Rectal smooth muscle tissue (tissue), 1 donor: ENCODE measurements at regions not wholly inside any gene's neighbourhood (a gene's known extent, or its start where the extent isn't known, plus 50 kb on each side); places are given as distances from the start of the nearest gene placed in this dataset.
"Not testable (repeated sequence)": the region's sequence is repeated elsewhere in the genome, so short reads cannot be mapped to it uniquely, and the experiment has no call there.

ENCODE experiments used
- H3K27ac ChIP-seq: one replicate; pipeline ENCODE4 v1.7.0; 2013; ENCODE audit warnings: low read depth, low read length, inconsistent platforms
- H3K27me3 ChIP-seq: one replicate; pipeline ENCODE4 v1.7.0; 2013; ENCODE audit warnings: low read length; ENCODE audit not compliant: control insufficient read depth, insufficient read depth
- H3K36me3 ChIP-seq: one replicate; pipeline ENCODE4 v1.7.0; 2013; ENCODE audit warnings: low read length; ENCODE audit not compliant: control insufficient read depth, insufficient read depth
- H3K4me1 ChIP-seq: one replicate; pipeline ENCODE4 v1.7.0; 2013; ENCODE audit warnings: low read length; ENCODE audit not compliant: control insufficient read depth, insufficient read depth
- H3K4me3 ChIP-seq: one replicate; pipeline ENCODE4 v1.7.0; 2013; ENCODE audit warnings: low read length
- H3K9ac ChIP-seq: one replicate; pipeline ENCODE4 v1.7.0; 2013; ENCODE audit warnings: low read length

GRCh38 chr5:30453168-30453567 is 740.3 kb upstream of the CDH6 start:
- H3K27ac ChIP-seq = no peak overlapping the region
- H3K36me3 ChIP-seq = no peaks in the 10 kb centered on the region
- no peak overlapping the region for H3K4me3 ChIP-seq
- H3K9ac ChIP-seq = no peak overlapping the region
- no peaks in the 10 kb centered on the region for H3K4me1 ChIP-seq
- H3K27me3 ChIP-seq = no peaks in the 10 kb centered on the region

- Histone ChIP-seq H3K4me1 (no peaks in the 10 kb centered on the region), H3K27ac (no peak overlapping the region), H3K9ac (no peak overlapping the region), H3K27me3 (no peaks in the 10 kb centered on the region), H3K4me3 (no peak overlapping the region), H3K36me3 (no peaks in the 10 kb centered on the region)
Observed at GRCh38 chr5:30450153-30450552, 743.3 kb upstream of the CDH6 start.

DNA sequence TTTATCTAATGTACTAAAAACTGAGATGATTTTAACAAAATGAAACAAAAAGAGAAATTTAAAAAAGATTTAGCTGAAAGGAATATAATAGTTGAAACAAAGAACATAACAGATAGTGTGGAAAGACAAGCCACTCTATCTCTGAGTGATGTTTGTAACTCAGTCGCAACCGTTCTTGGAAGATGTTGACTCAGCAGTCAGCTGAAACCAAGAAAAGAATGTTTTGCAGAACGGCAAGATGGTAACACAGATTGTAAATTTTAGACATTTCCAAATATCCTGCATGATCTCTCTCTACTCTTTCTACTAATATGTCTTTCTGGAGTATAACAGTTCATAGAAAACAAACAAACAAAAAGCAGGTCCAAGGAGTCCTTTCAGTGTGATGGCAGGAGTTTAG is 746.1 kb upstream of the CDH6 start:
- H3K9ac ChIP-seq = no peak overlapping the region
- H3K4me3 ChIP-seq = no peak overlapping the region
- no peaks in the 10 kb centered on the region for H3K27me3 ChIP-seq
- H3K27ac ChIP-seq = no peak overlapping the region
- no peaks in the 10 kb centered on the region for H3K4me1 ChIP-seq
- no peaks in the 10 kb centered on the region for H3K36me3 ChIP-seq

- Histone ChIP-seq H3K4me3 (no peak overlapping the region), H3K36me3 (no peaks in the 10 kb centered on the region), H3K4me1 (no peaks in the 10 kb centered on the region), H3K27ac (no peak overlapping the region), H3K9ac (no peak overlapping the region), H3K27me3 (no peaks in the 10 kb centered on the region)
Observed at GRCh38 chr5:30446456-30446855, 747.0 kb upstream of the CDH6 start.

DNA sequence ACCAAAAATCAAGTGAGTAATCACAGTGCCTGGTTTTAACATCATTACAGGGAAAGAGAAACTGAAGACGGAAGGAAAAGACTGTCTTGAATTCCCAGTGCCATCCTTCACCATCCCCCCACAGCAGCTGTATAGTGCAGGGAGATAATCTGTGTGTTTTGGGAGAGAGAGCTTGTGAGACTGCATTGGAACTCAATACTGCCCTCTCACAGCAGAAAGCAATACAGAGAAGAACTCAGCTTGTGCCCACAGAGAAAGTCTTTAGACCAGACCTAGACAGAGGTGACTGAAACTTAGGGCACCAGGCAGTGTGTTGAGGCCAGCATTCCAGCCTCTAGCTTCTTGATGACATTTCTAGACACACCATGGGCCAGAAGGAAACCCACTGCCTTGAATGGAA is 754.7 kb upstream of the CDH6 start:
- no peaks in the 10 kb centered on the region for H3K36me3 ChIP-seq
- H3K4me1 ChIP-seq = no peaks in the 10 kb centered on the region
- no peak overlapping the region for H3K9ac ChIP-seq
- no peaks in the 10 kb centered on the region for H3K27me3 ChIP-seq
- no peak overlapping the region for H3K27ac ChIP-seq
- H3K4me3 ChIP-seq = no peak overlapping the region

DNA sequence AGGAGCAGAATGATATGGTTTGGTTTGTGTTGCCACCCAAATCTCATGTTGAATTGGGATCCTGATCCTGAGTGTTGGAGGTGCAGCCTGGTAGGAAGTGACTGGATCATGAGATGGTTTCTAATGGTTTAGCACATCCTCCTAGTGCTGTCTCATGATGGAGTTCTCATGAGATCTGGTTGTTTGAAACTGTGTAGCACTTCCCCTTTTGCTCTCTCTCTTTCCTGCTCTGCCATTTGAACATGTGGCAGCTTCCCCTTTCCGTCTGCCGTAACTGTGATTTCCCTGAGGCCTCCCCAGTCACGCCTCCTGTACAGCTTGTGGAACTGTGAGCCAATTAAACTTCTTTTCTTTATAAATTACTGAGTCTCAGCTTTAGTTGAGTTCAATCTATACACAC is 756.8 kb upstream of the CDH6 start:
- no peaks in the 10 kb centered on the region for H3K27me3 ChIP-seq
- no peak overlapping the region for H3K4me3 ChIP-seq
- H3K9ac ChIP-seq = no peak overlapping the region
- no peaks in the 10 kb centered on the region for H3K4me1 ChIP-seq
- no peak overlapping the region for H3K27ac ChIP-seq
- H3K36me3 ChIP-seq = no peaks in the 10 kb centered on the region

GRCh38 chr5:30428866-30429407 is 764.5 kb upstream of the CDH6 start:
- H3K4me1 ChIP-seq, H3K9ac ChIP-seq, H3K36me3 ChIP-seq, H3K27ac ChIP-seq, H3K4me3 ChIP-seq, H3K27me3 ChIP-seq: not testable (repeated sequence)

DNA sequence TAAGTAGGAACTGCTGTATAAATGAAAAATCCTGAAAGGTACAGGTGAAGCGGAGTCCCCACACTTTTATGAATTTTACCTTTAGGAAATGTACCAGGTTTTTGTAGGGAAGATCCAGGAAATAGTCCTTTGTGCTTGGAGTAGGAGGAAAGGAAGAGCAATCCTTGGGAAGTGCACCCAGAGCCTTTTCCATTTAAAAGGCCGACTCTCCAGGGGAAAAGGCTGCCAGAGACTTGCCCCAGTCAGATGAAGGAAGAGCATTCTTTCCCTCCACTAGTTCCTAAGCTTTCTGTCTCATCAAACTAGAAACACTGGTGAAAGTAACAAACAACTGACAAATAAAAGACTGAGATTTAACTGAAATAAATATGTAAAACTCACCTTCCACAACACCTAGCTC is 779.4 kb upstream of the CDH6 start:
- Histone ChIP-seq H3K4me1 (no peaks in the 10 kb centered on the region), H3K36me3 (no peaks in the 10 kb centered on the region), H3K27ac (no peak overlapping the region)

GRCh38 chr5:30413540-30413939 is 779.9 kb upstream of the CDH6 start:
- H3K27me3 ChIP-seq = no peaks in the 10 kb centered on the region

More for the DNA sequence above, 779.4 kb upstream of the CDH6 start:
- Histone ChIP-seq H3K4me3 (no peak overlapping the region), H3K9ac (no peak overlapping the region), H3K27me3 (no peaks in the 10 kb centered on the region)

GRCh38 chr5:30405821-30406220 is 787.7 kb upstream of the CDH6 start:
- Histone ChIP-seq H3K9ac (no peak overlapping the region), H3K4me1 (no peaks in the 10 kb centered on the region), H3K4me3 (no peak overlapping the region), H3K27ac (no peak overlapping the region), H3K36me3 (no peaks in the 10 kb centered on the region), H3K27me3 (no peaks in the 10 kb centered on the region)

More at GRCh38 chr5:30413540-30413939, 779.9 kb upstream of the CDH6 start:
- Histone ChIP-seq H3K9ac (no peak overlapping the region), H3K4me1 (no peaks in the 10 kb centered on the region), H3K27ac (no peak overlapping the region), H3K4me3 (no peak overlapping the region), H3K36me3 (no peaks in the 10 kb centered on the region)

- H3K4me3 ChIP-seq = no peak overlapping the region
- no peaks in the 10 kb centered on the region for H3K27me3 ChIP-seq
- no peaks in the 10 kb centered on the region for H3K36me3 ChIP-seq
- H3K4me1 ChIP-seq = no peaks in the 10 kb centered on the region
- H3K27ac ChIP-seq = no peak overlapping the region
- no peak overlapping the region for H3K9ac ChIP-seq
Observed at GRCh38 chr5:30401479-30402058, 791.9 kb upstream of the CDH6 start.

DNA sequence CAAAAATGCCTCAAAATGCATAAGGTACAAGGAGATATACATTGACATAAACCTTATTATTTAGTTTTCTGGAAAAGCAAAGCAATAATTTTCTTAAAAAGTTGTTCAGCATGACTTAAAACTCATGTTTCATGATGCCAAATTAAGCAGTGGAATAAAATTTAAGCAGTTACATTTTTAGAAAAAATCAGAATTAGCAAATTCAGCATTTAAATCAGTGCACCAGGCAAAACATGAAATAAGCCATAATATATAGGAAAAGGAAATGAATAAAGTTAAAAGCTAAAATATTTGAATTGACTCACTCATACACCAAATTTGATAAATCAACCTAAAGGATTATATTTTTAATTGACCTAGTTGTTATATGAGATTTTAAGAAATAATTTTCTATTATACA is 795.1 kb upstream of the CDH6 start:
- Histone ChIP-seq H3K27me3 (no peaks in the 10 kb centered on the region), H3K4me1 (no peaks in the 10 kb centered on the region), H3K27ac (no peak overlapping the region), H3K9ac (no peak overlapping the region), H3K36me3 (no peaks in the 10 kb centered on the region), H3K4me3 (no peak overlapping the region)

DNA sequence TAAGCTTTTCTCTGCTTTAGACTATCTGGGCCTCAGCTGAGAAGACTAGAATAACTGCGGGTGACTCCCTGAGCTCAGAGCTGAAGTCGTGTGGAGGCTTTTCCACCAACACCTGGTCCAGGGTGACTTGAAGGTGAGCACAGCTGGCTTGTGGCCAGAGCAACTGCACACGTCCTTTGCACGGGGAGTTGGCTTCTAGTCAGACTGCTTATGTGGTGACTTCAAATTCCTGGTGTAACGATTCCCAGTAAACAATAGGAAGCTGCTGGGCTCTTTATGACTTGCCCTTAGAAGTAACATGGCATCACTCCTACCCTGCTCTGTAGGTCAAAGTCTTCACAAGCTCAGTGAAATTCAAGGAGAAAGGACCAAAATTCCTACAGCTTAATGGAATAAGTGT is 800.6 kb upstream of the CDH6 start:
- H3K4me1 ChIP-seq = no peaks in the 10 kb centered on the region
- no peaks in the 10 kb centered on the region for H3K27me3 ChIP-seq
- H3K9ac ChIP-seq = no peak overlapping the region
- no peaks in the 10 kb centered on the region for H3K36me3 ChIP-seq
- H3K27ac ChIP-seq = no peak overlapping the region
- H3K4me3 ChIP-seq = no peak overlapping the region
